Fibroblast of mammary gland (primary cell): ENCODE measurements at regions not wholly inside any gene's neighbourhood (a gene's known extent, or its start where the extent isn't known, plus 50 kb on each side); places are given as distances from the start of the nearest gene placed in this dataset.
"Not testable (repeated sequence)": the region's sequence is repeated elsewhere in the genome, so short reads cannot be mapped to it uniquely, and the experiment has no call there.

ENCODE experiments used
- DNase-seq: peaks from one replicate; pipeline ENCODE4 v3.0.0-alpha.2; 2010; ENCODE audit warnings: low read depth
- H3K4me3 ChIP-seq: 2 replicates; pipeline ENCODE4 v1.5.1; 2011; ENCODE audit warnings: low read depth, mild to moderate bottlenecking, low read length, moderate library complexity; ENCODE audit not compliant: control insufficient read depth
- CTCF ChIP-seq: conservative IDR thresholded peaks from 2 replicates; pipeline ENCODE4 v1.5.1; 2011; ENCODE audit warnings: low read depth, low read length, inconsistent platforms; ENCODE audit not compliant: control insufficient read depth, insufficient read depth

DNA sequence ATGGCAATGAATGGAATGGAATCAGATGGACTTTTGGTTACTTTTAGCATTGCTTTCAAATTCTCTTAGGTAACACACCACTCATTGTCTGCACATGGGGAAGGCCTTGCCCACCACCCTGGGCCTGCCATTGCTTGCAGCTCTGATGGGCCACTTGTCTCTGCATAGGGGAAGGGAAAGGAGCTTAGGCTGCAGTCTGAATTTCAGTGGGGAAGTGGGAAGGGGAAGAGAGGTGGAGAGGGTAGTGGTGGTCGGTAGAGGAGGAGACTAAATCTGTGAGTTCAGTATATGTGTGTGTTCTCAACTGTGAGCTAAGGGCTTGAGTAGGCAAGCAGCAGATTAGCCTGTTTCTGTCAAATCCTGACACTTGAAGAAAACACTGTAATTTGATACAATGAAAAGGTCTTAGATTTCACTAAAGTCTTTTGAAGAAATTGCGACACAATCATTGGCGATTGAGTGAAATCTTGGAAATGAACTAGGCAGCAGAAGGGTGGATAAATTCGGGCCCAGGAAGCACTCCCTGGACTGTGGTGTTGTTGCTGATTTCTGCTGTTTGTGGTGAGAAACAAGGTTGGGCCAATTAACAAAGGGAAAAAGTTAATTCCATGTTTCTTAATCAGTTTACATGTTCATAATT lies 80.6 kb downstream of the OTOR start:
- TF ChIP-seq CTCF: no peak
- peak; percentile 3 for DNase-seq
- no peak overlapping the region for H3K4me3 ChIP-seq

DNA sequence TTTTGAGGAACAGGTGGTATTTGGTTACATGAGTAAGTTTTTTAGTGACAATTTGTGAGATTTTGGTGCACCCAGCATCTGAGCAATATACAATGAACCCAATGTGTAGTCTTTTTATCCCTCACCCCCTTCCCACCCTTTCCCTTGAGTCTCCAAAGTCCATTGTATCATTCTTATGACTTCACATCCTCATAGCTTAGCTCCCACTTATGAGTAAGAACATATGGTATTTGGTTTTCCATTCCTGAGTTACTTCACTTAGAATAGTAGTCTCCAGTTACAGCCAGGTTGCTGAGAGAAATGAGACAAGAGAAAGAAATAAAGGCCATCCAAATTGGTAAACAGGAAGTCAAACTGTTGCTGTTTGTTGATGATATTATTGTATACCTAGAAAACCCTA lies 87.5 kb downstream of the OTOR start:
- not testable (repeated sequence) for H3K4me3 ChIP-seq
- DNase-seq: peak; percentile 3

GRCh38 chr20:16842486-16843120 lies 94.4 kb downstream of the OTOR start:
- TF ChIP-seq CTCF: no peak
- DNase-seq: no peak
- H3K4me3 ChIP-seq: no peak overlapping the region

- no peak for TF ChIP-seq CTCF
Measured at GRCh38 chr20:16844406-16844805, 96.2 kb downstream of the OTOR start.

GRCh38 chr20:16846006-16846405 lies 97.8 kb downstream of the OTOR start:
- no peak overlapping the region for H3K4me3 ChIP-seq
- TF ChIP-seq CTCF: no peak
- no peak for DNase-seq

More at GRCh38 chr20:16844406-16844805, 96.2 kb downstream of the OTOR start:
- no peak overlapping the region for H3K4me3 ChIP-seq
- no peak for DNase-seq

DNA sequence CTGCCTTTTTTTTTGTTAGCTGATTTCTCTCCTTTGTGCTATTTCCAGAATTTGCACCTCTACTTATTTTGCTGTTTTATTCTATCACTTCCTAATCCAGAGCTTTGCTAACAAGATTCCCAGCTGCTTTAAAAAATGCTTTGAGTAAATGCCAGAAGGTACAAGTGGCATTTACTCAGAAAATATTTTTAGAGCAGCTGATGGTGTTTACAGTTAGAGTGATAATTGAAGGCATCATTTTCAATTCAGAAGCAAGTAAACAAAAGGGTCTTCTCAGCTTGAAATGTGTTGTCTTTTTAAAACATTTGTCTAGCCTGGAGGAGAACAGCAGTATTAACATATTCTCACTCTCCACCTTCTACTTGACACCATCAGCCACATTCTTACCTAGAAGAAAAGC lies 99.9 kb downstream of the OTOR start:
- no peak for DNase-seq
- H3K4me3 ChIP-seq: no peak overlapping the region
- TF ChIP-seq CTCF: no peak

DNA sequence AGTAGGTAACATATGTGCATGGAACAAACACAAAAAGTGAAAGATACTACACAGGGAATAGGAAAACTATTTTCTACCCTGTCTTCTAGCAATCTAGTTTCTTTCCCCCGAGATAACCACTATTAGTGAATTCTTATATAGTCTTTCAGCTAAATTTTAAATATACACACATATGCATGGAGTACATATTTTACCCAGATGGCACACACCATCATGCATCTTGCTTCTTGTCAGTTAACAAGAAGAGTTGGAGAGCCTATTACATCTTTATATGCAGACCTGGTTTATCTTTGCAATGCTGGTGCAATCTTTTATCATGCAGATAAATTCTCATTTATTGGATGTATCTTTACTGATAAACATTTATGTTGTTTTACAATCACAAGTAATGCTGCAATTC lies 100.4 kb downstream of the OTOR start:
- DNase-seq: no peak
- no peak overlapping the region for H3K4me3 ChIP-seq
- TF ChIP-seq CTCF: no peak
